Kasumi-1 (cell line): ENCODE measurements at regions not wholly inside any gene's neighbourhood (a gene's known extent, or its start where the extent isn't known, plus 50 kb on each side); places are given as distances from the start of the nearest gene placed in this dataset.
A peak's percentile ranks its signal among the peaks of the same experiment; 100 is the strongest.
"Not testable (repeated sequence)": the region's sequence is repeated elsewhere in the genome, so short reads cannot be mapped to it uniquely, and the experiment has no call there.

Source experiments
- DNase-seq, 2 experiments: peaks; one replicate each; lab custom pipeline; 2025; lab: John Stamatoyannopoulos, UW

GRCh38 chr6:155530219-155530834 is 74.7 kb upstream of the NOX3 start:
- DNase-seq = peak; percentile 63 to 72

GRCh38 chr6:155529814-155530213 is 74.2 kb upstream of the NOX3 start:
- DNase-seq = not testable (repeated sequence)

GRCh38 chr6:155528982-155529453 is 73.4 kb upstream of the NOX3 start:
- DNase-seq = peak; percentile 82 to 89

DNA sequence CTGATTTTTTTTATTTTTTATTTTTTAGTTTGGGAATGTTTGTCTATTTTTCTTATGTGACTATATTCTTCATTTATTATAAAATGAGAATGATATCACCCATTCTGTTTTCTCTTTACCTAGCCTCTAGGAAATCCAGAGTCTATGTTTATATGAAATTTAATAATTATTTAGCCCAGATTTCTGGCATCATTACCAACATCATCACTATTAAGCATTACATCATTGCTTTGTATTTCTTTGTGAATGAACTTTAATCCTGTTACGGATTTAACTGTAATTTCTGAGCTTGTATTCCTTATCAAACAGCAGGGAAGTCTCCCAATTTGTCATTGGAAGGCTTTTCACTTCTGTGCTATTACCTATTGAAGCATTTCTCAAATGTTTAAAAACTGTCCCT is 72.7 kb upstream of the NOX3 start:
- no peak for DNase-seq

- DNase-seq = no peak
Observed at GRCh38 chr6:155527443-155527842, 71.8 kb upstream of the NOX3 start.

DNA sequence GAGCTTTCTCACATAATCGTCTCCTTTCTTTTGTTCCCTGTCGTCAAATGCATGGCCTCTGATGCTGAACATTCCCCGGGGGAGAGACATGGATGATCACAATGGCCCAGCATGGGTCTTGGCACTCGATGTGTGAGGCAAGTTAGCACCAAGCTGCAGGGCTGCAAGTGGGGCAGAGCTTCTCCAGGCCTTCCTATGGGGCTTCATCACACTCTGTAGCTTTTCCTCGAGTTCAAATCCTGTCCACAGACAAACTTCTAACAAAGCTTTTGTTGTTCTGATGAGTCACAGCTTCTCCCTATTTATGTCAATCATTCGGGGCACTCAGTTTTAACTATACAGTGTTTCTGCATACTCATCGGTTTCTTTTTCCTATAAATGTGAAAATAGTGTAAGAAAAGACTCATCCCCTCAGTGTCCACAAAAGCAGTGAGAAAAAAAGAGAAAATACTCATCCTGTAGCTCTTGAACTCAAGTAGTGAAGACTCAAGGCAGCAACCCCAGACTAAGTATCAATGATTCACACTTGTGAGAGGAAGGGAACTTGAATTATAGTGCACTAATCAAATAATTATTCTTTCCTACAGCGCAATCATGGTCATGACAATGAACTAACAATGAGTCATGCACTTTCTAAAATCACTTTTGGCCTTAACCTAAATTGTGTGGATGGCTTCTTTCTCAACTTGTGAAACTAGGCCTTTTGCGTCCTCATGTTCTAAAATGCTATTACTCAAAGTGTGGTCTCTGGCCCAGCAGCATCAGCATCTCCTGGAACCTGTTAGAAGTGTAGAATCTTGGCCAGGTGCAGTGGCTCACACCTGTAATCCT is 68.4 kb upstream of the NOX3 start:
- DNase-seq = no peak

DNA sequence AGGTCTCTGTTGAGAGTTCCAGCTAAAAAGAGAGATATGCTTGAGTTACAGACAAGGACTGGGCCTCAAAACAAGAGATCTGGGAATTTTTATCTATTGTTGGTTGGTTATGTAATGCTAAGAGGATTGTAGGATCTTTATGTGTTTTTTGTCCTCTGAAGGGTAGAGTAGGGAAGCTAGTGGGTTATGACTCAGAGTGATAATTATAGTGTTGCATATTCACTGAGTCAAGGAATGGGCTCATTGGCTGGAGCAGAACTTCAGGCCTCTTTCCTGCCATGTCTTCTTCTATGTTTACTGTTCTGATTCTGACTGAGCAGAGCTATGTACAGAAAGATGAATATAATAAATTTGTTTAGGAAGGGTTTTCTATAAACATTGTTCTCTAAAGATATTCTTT is 66.1 kb upstream of the NOX3 start:
- DNase-seq = no peak

DNA sequence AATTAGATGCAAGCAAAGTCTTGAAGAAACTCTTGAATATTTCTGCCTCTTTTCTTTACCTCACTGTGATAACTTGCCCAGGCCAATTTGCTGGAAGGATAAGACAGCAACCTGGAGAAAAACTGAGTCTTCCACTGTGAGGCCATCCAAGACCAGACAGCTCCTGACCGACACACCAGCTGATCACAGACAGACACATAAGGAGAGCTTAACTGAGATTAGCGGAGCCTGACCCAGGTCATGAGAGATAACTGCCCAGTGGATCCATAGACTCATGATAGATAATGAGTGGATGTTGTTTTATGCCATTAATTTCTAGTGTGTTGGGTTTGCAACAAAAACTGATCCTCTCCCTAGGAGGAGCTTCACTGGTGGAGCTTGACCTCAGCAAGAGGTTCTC is 64.4 kb upstream of the NOX3 start:
- no peak for DNase-seq

- no peak for DNase-seq
Observed at GRCh38 chr6:155519176-155519738, 63.6 kb upstream of the NOX3 start.

- no peak for DNase-seq
Observed at GRCh38 chr6:155517294-155517693, 61.7 kb upstream of the NOX3 start.

DNA sequence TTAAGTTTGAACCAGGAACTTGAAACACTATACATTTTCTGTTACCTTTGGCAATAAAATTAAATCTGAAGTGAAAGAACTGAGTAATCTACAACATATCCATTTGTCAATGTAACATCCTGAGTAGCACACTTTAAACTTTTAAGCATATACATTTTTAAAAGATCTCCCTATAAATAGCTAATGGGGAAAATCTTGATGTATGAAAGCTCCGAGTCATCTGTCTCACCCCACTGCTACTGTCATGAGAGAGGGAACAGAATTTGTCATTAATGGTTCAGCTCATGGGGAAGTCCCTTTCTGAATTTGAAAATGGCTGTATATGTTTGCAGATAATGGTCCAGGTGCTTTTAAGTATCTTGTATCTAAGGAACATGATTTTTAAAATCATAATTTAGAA is 55.2 kb upstream of the NOX3 start:
- no peak for DNase-seq

DNA sequence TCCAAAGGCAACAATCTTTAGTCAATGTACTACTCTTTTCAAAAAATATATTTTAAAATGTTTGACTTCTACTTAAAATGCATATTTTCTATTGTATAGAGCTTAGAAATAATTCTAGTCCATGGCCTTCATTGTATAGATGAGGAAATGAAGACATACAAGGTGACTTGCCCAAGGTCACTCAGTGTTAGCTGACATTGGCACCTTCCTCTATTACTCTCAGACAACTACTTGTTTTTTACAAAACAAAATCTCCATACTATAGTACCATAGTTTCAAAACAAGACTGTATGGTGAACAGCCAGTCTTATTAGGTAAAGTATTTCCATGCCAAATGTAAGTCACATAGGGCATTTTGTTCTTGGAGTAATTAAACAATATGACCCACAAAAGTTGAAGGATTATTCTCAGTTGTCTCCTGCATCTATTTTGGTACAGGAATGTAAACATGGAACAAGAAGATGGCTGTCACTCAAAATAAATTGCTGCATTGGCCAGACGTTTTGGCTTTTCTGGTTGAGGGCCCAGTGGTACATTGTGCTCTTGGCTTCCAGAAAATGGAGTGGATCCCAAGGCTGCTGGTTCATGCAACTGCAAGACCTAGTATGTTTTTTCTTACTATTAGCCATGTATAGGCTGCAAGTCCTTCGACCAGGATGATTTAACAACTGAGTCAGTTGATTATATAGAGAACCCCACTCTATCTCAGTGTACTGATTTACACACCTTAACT is 54.3 kb upstream of the NOX3 start:
- DNase-seq = no peak

GRCh38 chr6:155505608-155505989 is 50.0 kb upstream of the NOX3 start:
- no peak for DNase-seq
